SK-N-SH (cell line): ENCODE measurements at regions not wholly inside any gene's neighbourhood (a gene's known extent, or its start where the extent isn't known, plus 50 kb on each side); places are given as distances from the start of the nearest gene placed in this dataset.

Experiments used
- CTCF ChIP-seq: fragments of 200-600 bp; sonication (generic); IDR thresholded peaks from 2 replicates; pipeline ENCODE4 v1.6.1; 2017; ENCODE audit warnings: antibody characterized with exemption, mild to moderate bottlenecking, moderate library complexity
- FOXM1 ChIP-seq: IDR thresholded peaks from 2 replicates; pipeline ENCODE4 v1.4.0; 2012; ENCODE audit warnings: low read depth, mild to moderate bottlenecking
- MAX ChIP-seq: IDR thresholded peaks from 2 replicates; pipeline ENCODE4 v1.4.0; 2012; ENCODE audit warnings: low read depth
- POLR2AphosphoS5 ChIP-seq: IDR thresholded peaks from 2 replicates; pipeline ENCODE4 v1.6.1; 2012; ENCODE audit warnings: low read depth, low read length
- SIN3A ChIP-seq: IDR thresholded peaks from 2 replicates; pipeline ENCODE4 v1.6.1; 2012; ENCODE audit warnings: low read depth, mild to moderate bottlenecking, low read length, moderate library complexity, borderline replicate concordance
- SMC3 ChIP-seq: IDR thresholded peaks from 2 replicates; pipeline ENCODE4 v1.6.1; 2012; ENCODE audit warnings: low read depth, low read length, improper control_type of control experiment
- YY1 ChIP-seq: IDR thresholded peaks from 2 replicates; pipeline ENCODE4 v1.4.0; 2012; ENCODE audit warnings: low read depth, mild to moderate bottlenecking

- TF ChIP-seq YY1 (no peak), SMC3 (no peak), CTCF (no peak), MAX (no peak), POLR2AphosphoS5 (no peak), FOXM1 (no peak), SIN3A (no peak)
Measured at GRCh38 chr19:30695171-30695875, 323.1 kb downstream of the ZNF536 start.
